ENCODE measurements at regions not wholly inside any gene's neighbourhood (a gene's known extent, or its start where the extent isn't known, plus 50 kb on each side); places are given as distances from the start of the nearest gene placed in this dataset.
"Not testable (repeated sequence)": the region's sequence is repeated elsewhere in the genome, so short reads cannot be mapped to it uniquely, and the experiment has no call there.

GRCh38 chr7:153541903-153542302, 510.3 kb upstream of the DPP6 start:
- H3K4me3 ChIP-seq (ENCODE audit: low read depth in 1 of 2, low read length in 2 of 2) = no peak overlapping the region
- H3K27ac ChIP-seq (ENCODE audit: low read depth in 2 of 2, low read length in 1 of 2) = no peak overlapping the region
- H3K27me3 ChIP-seq (ENCODE audit: control insufficient read depth in 1 of 2, insufficient read depth in 2 of 2, low read length in 2 of 2) = no peaks in the 10 kb centered on the region
- no peaks in the 10 kb centered on the region for H3K4me1 ChIP-seq (ENCODE audit: control insufficient read depth in 2 of 2, insufficient read depth in 2 of 2, low read length in 1 of 2)
- H3K36me3 ChIP-seq (ENCODE audit: control insufficient read depth in 2 of 2, insufficient read depth in 2 of 2, low read length in 1 of 2) = no peaks in the 10 kb centered on the region
- WGBS, 2 donors = 65 to 69% methylated on average over 2 of the region's 2 CpGs
- H3K9me3 ChIP-seq (ENCODE audit: control insufficient read depth in 2 of 2, insufficient read depth in 1 of 2, low read depth in 1 of 2, low read length in 1 of 2) = peaks cover 0 to 2% of the 10 kb centered on the region in 2 donors

DNA sequence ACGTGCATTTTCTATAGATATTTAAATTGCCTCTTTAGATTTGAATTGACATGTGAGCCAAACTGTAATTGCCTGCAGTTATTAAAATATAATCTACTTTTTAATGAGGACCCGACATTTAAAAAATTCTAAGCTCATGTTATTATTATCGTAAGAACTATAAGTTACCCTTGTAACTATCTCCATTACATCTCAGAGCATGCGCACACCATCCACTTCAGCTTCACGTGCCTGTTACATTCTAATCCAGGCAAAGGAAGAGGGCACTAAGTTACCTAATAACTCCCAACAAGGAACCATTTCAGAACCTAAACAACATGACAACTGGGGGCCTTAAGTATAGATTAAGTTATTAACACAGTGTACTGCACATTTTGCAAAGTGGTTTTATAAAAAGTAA, 509.0 kb upstream of the DPP6 start:
- WGBS, 2 donors = 84 to 87% methylated on average over 5 of the region's 5 CpGs
- H3K36me3 ChIP-seq (ENCODE audit: control insufficient read depth in 2 of 2, insufficient read depth in 2 of 2, low read length in 1 of 2) = no peaks in the 10 kb centered on the region

DNA sequence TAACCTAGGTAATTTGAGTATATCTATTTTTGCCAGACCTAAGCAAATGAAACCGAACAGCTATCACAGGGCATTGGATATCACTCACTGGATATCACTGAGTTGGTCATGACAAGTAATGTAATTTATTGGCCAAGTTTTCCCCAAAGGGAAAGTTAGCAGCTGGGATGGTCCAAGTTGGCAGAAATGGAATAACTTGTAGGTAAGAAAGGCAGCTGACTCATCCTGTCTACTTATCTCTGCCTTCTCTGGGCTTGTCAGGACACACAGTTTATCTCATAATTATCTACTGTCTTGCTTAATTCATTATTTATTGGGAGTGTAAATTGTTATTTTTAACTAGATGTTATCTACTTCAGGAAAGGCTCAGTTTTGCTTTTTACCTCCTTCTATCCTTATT, 502.0 kb upstream of the DPP6 start:
- Histone ChIP-seq H3K4me3 (ENCODE audit: low read depth in 1 of 2, low read length in 2 of 2) (no peak overlapping the region), H3K36me3 (ENCODE audit: control insufficient read depth in 2 of 2, insufficient read depth in 2 of 2, low read length in 1 of 2) (no peaks in the 10 kb centered on the region), H3K27me3 (ENCODE audit: control insufficient read depth in 1 of 2, insufficient read depth in 2 of 2, low read length in 2 of 2) (no peaks in the 10 kb centered on the region), H3K27ac (ENCODE audit: low read depth in 2 of 2, low read length in 1 of 2) (no peak overlapping the region), H3K9me3 (ENCODE audit: control insufficient read depth in 2 of 2, insufficient read depth in 1 of 2, low read depth in 1 of 2, low read length in 1 of 2) (peaks cover under 1 to 2% of the 10 kb centered on the region in 2 donors), H3K4me1 (ENCODE audit: control insufficient read depth in 2 of 2, insufficient read depth in 2 of 2, low read length in 1 of 2) (no peaks in the 10 kb centered on the region)
- 39 to 50% methylated on average over 1 of the region's 1 CpG for WGBS, 2 donors

More for the DNA sequence above, 509.0 kb upstream of the DPP6 start:
- no peak overlapping the region for H3K27ac ChIP-seq (ENCODE audit: low read depth in 2 of 2, low read length in 1 of 2)
- no peaks in the 10 kb centered on the region for H3K27me3 ChIP-seq (ENCODE audit: control insufficient read depth in 1 of 2, insufficient read depth in 2 of 2, low read length in 2 of 2)
- H3K4me1 ChIP-seq (ENCODE audit: control insufficient read depth in 2 of 2, insufficient read depth in 2 of 2, low read length in 1 of 2) = no peaks in the 10 kb centered on the region
- peaks cover 0 to 2% of the 10 kb centered on the region in 2 donors for H3K9me3 ChIP-seq (ENCODE audit: control insufficient read depth in 2 of 2, insufficient read depth in 1 of 2, low read depth in 1 of 2, low read length in 1 of 2)
- H3K4me3 ChIP-seq (ENCODE audit: low read depth in 1 of 2, low read length in 2 of 2) = no peak overlapping the region

GRCh38 chr7:153564391-153564790, 487.8 kb upstream of the DPP6 start:
- Histone ChIP-seq H3K4me3 (ENCODE audit: low read depth in 1 of 2, low read length in 2 of 2) (no peak overlapping the region), H3K4me1 (ENCODE audit: control insufficient read depth in 2 of 2, insufficient read depth in 2 of 2, low read length in 1 of 2) (no peaks in the 10 kb centered on the region), H3K27me3 (ENCODE audit: control insufficient read depth in 1 of 2, insufficient read depth in 2 of 2, low read length in 2 of 2) (no peaks in the 10 kb centered on the region), H3K9me3 (ENCODE audit: control insufficient read depth in 2 of 2, insufficient read depth in 1 of 2, low read depth in 1 of 2, low read length in 1 of 2) (no peaks in the 10 kb centered on the region), H3K27ac (ENCODE audit: low read depth in 2 of 2, low read length in 1 of 2) (no peak overlapping the region), H3K36me3 (ENCODE audit: control insufficient read depth in 2 of 2, insufficient read depth in 2 of 2, low read length in 1 of 2) (no peaks in the 10 kb centered on the region)
- WGBS, 2 donors = 65 to 68% methylated on average over 6 of the region's 6 CpGs

DNA sequence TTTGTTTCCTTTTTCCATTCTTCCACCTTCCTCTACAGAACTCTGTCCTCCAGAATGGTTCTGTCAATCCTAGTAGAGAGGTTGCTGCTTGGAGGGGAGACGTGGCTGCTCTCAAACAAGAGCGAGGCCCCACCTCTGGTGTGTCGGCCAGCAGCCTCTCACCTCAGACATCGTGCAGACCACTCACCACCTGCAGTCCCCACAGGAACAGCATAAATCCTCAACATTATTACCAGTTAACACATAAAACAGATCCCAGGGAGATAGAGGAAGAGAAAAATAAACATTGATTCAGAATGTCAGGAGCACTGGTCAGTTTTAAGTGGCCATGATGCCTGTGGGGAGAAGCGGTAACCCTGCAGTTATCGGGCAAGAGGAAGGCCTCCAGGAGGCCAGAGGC, 485.9 kb upstream of the DPP6 start:
- H3K36me3 ChIP-seq (ENCODE audit: control insufficient read depth in 2 of 2, insufficient read depth in 2 of 2, low read length in 1 of 2) = no peaks in the 10 kb centered on the region
- no peak overlapping the region for H3K27ac ChIP-seq (ENCODE audit: low read depth in 2 of 2, low read length in 1 of 2)
- no peaks in the 10 kb centered on the region for H3K4me1 ChIP-seq (ENCODE audit: control insufficient read depth in 2 of 2, insufficient read depth in 2 of 2, low read length in 1 of 2)
- 76 to 78% methylated on average over 6 of the region's 6 CpGs for WGBS, 2 donors
- no peak overlapping the region for H3K4me3 ChIP-seq (ENCODE audit: low read depth in 1 of 2, low read length in 2 of 2)
- H3K9me3 ChIP-seq (ENCODE audit: control insufficient read depth in 2 of 2, insufficient read depth in 1 of 2, low read depth in 1 of 2, low read length in 1 of 2) = no peaks in the 10 kb centered on the region
- H3K27me3 ChIP-seq (ENCODE audit: control insufficient read depth in 1 of 2, insufficient read depth in 2 of 2, low read length in 2 of 2) = no peaks in the 10 kb centered on the region

DNA sequence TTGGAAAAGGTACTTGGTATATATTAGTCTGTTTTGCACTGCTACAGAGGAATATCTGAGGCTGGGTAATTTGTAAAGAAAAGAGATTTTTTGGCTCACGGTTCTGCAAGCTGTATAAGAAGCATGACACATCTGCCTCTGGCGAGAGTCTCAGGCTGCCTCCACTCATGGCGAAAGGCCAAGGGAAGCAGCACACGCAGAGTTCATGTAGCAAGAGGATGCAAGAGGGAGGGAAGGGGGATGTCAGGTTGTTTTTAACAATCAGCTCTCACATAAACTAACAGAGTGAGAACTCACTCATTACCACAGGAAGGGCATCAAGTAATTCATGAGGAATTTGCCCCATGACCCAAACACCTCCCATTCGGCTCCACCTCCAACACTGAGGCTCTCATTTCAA, 484.8 kb upstream of the DPP6 start:
- H3K9me3 ChIP-seq (ENCODE audit: control insufficient read depth in 2 of 2, insufficient read depth in 1 of 2, low read depth in 1 of 2, low read length in 1 of 2) = peaks cover 0 to 2% of the 10 kb centered on the region in 2 donors
- no peaks in the 10 kb centered on the region for H3K4me1 ChIP-seq (ENCODE audit: control insufficient read depth in 2 of 2, insufficient read depth in 2 of 2, low read length in 1 of 2)
- H3K36me3 ChIP-seq (ENCODE audit: control insufficient read depth in 2 of 2, insufficient read depth in 2 of 2, low read length in 1 of 2) = no peaks in the 10 kb centered on the region
- H3K4me3 ChIP-seq (ENCODE audit: low read depth in 1 of 2, low read length in 2 of 2) = no peak overlapping the region
- no peak overlapping the region for H3K27ac ChIP-seq (ENCODE audit: low read depth in 2 of 2, low read length in 1 of 2)
- H3K27me3 ChIP-seq (ENCODE audit: control insufficient read depth in 1 of 2, insufficient read depth in 2 of 2, low read length in 2 of 2) = no peaks in the 10 kb centered on the region
- WGBS, 2 donors = 62 to 67% methylated on average over 5 of the region's 5 CpGs

DNA sequence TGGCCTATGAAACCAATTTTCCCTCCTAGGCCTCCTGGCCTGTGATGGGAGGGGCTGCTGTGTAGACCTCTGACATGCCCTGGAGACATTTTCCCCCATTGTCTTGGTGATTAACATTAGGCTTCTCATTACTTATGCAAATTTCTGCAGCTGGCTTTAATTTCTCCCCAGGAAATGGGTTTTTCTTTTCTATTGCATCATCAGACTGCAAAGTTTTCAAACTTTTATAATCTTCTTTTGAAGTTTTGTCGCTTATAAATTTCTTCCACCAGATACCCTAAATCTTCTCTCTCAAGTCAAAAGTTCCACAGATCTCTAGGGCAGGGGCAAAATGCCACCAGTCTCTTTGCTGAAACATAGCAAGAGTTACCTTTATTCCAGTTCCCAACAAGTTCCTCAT, 482.7 kb upstream of the DPP6 start:
- not testable (repeated sequence) for H3K36me3 ChIP-seq (ENCODE audit: control insufficient read depth in 2 of 2, insufficient read depth in 2 of 2, low read length in 1 of 2); H3K4me1 ChIP-seq (ENCODE audit: control insufficient read depth in 2 of 2, insufficient read depth in 2 of 2, low read length in 1 of 2); H3K27ac ChIP-seq (ENCODE audit: low read depth in 2 of 2, low read length in 1 of 2); H3K9me3 ChIP-seq (ENCODE audit: control insufficient read depth in 2 of 2, insufficient read depth in 1 of 2, low read depth in 1 of 2, low read length in 1 of 2); H3K27me3 ChIP-seq (ENCODE audit: control insufficient read depth in 1 of 2, insufficient read depth in 2 of 2, low read length in 2 of 2); H3K4me3 ChIP-seq (ENCODE audit: low read depth in 1 of 2, low read length in 2 of 2)
- WGBS, 2 donors = 40 to 73% methylated on average over 1 of the region's 1 CpG

DNA sequence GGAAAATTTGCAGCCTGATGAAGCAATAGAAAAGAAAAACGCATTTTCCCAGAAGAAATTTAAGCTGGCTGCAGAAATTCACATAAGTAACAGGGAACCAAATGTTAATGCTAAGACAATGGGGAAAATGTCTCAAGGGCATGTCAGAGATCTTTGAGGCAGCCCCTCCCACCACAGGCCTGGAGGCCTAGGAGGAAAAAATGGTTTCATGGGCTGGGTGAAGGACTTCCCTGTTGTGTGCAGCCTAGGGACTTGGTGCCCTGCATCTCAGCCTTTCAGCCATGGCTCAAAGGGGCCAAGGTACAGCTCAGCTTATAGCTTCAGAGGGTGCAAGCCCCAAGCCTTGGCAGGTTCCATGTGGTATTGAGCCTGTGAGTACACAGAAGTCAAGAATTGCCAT, 476.1 kb upstream of the DPP6 start:
- Histone ChIP-seq H3K4me3 (ENCODE audit: low read depth in 1 of 2, low read length in 2 of 2) (no peak overlapping the region), H3K27ac (ENCODE audit: low read depth in 2 of 2, low read length in 1 of 2) (no peak overlapping the region), H3K4me1 (ENCODE audit: control insufficient read depth in 2 of 2, insufficient read depth in 2 of 2, low read length in 1 of 2) (no peaks in the 10 kb centered on the region), H3K36me3 (ENCODE audit: control insufficient read depth in 2 of 2, insufficient read depth in 2 of 2, low read length in 1 of 2) (no peaks in the 10 kb centered on the region), H3K27me3 (ENCODE audit: control insufficient read depth in 1 of 2, insufficient read depth in 2 of 2, low read length in 2 of 2) (no peaks in the 10 kb centered on the region), H3K9me3 (ENCODE audit: control insufficient read depth in 2 of 2, insufficient read depth in 1 of 2, low read depth in 1 of 2, low read length in 1 of 2) (peaks cover 3 to 5% of the 10 kb centered on the region in 2 donors)
- 91 to 96% methylated on average over 1 of the region's 1 CpG for WGBS, 2 donors

DNA sequence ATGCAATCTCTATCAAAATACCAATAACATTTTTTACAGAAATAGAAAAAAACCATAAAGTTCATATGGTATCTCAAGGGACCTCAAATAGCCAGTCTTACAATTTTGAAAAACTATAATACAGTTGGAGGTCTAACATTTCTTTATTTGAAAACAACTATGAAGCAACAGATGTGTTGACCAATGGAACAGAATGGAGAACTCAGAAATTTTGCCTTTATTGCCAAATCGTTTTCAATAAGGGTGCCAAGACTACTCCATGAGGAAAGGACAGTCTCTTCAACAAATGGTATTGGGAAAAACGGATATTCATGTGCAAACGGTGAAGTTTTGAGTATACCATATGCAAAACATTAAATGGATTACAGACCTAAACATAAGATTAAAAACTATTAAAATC, 470.8 kb upstream of the DPP6 start:
- Histone ChIP-seq H3K9me3 (ENCODE audit: control insufficient read depth in 2 of 2, insufficient read depth in 1 of 2, low read depth in 1 of 2, low read length in 1 of 2) (peaks cover 3 to 13% of the 10 kb centered on the region in 2 donors), H3K4me3 (ENCODE audit: low read depth in 1 of 2, low read length in 2 of 2) (no peak overlapping the region), H3K4me1 (ENCODE audit: control insufficient read depth in 2 of 2, insufficient read depth in 2 of 2, low read length in 1 of 2) (no peaks in the 10 kb centered on the region), H3K36me3 (ENCODE audit: control insufficient read depth in 2 of 2, insufficient read depth in 2 of 2, low read length in 1 of 2) (no peaks in the 10 kb centered on the region), H3K27me3 (ENCODE audit: control insufficient read depth in 1 of 2, insufficient read depth in 2 of 2, low read length in 2 of 2) (no peaks in the 10 kb centered on the region), H3K27ac (ENCODE audit: low read depth in 2 of 2, low read length in 1 of 2) (no peak overlapping the region)
- WGBS, 2 donors = 46 to 59% methylated on average over 3 of the region's 3 CpGs

- no peaks in the 10 kb centered on the region for H3K27me3 ChIP-seq (ENCODE audit: control insufficient read depth in 1 of 2, insufficient read depth in 2 of 2, low read length in 2 of 2)
- 77 to 80% methylated on average over 3 of the region's 3 CpGs for WGBS, 2 donors
- H3K4me3 ChIP-seq (ENCODE audit: low read depth in 1 of 2, low read length in 2 of 2) = no peak overlapping the region
Observed at GRCh38 chr7:153584132-153584531, 468.1 kb upstream of the DPP6 start.

More at GRCh38 chr7:153584132-153584531, 468.1 kb upstream of the DPP6 start:
- Histone ChIP-seq H3K36me3 (ENCODE audit: control insufficient read depth in 2 of 2, insufficient read depth in 2 of 2, low read length in 1 of 2) (no peaks in the 10 kb centered on the region), H3K4me1 (ENCODE audit: control insufficient read depth in 2 of 2, insufficient read depth in 2 of 2, low read length in 1 of 2) (no peaks in the 10 kb centered on the region), H3K27ac (ENCODE audit: low read depth in 2 of 2, low read length in 1 of 2) (no peak overlapping the region), H3K9me3 (ENCODE audit: control insufficient read depth in 2 of 2, insufficient read depth in 1 of 2, low read depth in 1 of 2, low read length in 1 of 2) (peaks cover 3 to 12% of the 10 kb centered on the region in 2 donors)
